A549 (cell line): ENCODE measurements at regions not wholly inside any gene's neighbourhood (a gene's known extent, or its start where the extent isn't known, plus 50 kb on each side); places are given as distances from the start of the nearest gene placed in this dataset.

Source experiments
- ATAC-seq, 2 experiments: fragments of 200-7000 bp in 1 of 2; fragments of >200 bp in 1 of 2; cut with Nextera tagmentation in 1 of 2; cut with Tn5 transposase in 1 of 2; 3 replicates each; pipeline versions ENCODE4 v1.8.0 to v1.9.1; 2018 to 2020; ENCODE audit warnings: mild to moderate bottlenecking in 1 of 2, moderate library complexity in 1 of 2
- CTCF ChIA-PET: fragments of 300-600 bp; sonication (Branson Sonifier 250); formaldehyde crosslinking; extraction: SDS; loops from one replicate; lab custom pipeline; 2021; ENCODE audit warnings: antibody characterized with exemption, inconsistent platforms; lab: Yijun Ruan, JAX
- POLR2A ChIA-PET: fragments of 350-600 bp; formaldehyde crosslinking; extraction: SDS; loops from one replicate; lab custom pipeline; 2021; ENCODE audit warnings: antibody characterized with exemption, inconsistent platforms; lab: Yijun Ruan, JAX
- DNase-seq, 2 experiments: peaks; one replicate each; pipeline versions ENCODE4 v3.0.0 to v3.0.0-alpha.2; 2011 to 2016; ENCODE audit warnings: low read depth in 1 of 2, low spot score in 1 of 2
- FAIRE-seq: peaks from 2 replicates; lab custom pipeline; 2011; peaks lifted over from hg19 to GRCh38; lab: Jason Lieb, UNC
- H3K27ac ChIP-seq, 2 experiments: fragments of >200 bp; sonication (Bioruptor Twin); formaldehyde crosslinking; 3 replicates each; pipeline ENCODE4 v1.5.1; 2016 to 2017
- H3K4me1 ChIP-seq: fragments of >200 bp; sonication (Bioruptor Twin); formaldehyde crosslinking; 3 replicates; pipeline ENCODE4 v1.6.1; 2016
- H3K4me2 ChIP-seq: fragments of >200 bp; sonication (Bioruptor Twin); formaldehyde crosslinking; 3 replicates; pipeline ENCODE4 v1.6.1; 2016
- H3K4me3 ChIP-seq: fragments of >200 bp; sonication (Bioruptor Twin); formaldehyde crosslinking; 3 replicates; pipeline ENCODE4 v1.5.1; 2016
- H3K9me3 ChIP-seq: fragments of >200 bp; sonication (Bioruptor Twin); formaldehyde crosslinking; 3 replicates; pipeline ENCODE4 v1.6.1; 2016
- BHLHE40 ChIP-seq: IDR thresholded peaks from 2 replicates; pipeline ENCODE4 v1.6.1; 2012; ENCODE audit warnings: low read depth, low read length, inconsistent platforms
- CBX8 ChIP-seq: fragments of 200-600 bp; sonication (generic); IDR thresholded peaks from 2 replicates; pipeline ENCODE4 v1.6.1; 2016
- EHMT2 ChIP-seq: fragments of 200-600 bp; sonication (generic); IDR thresholded peaks from 2 replicates; pipeline ENCODE4 v1.6.1; 2016; ENCODE audit warnings: antibody characterized with exemption, low read depth, mild to moderate bottlenecking, moderate library complexity
- EP300 ChIP-seq, 2 experiments: fragments of >200 bp; sonication (Bioruptor Twin); formaldehyde crosslinking; IDR thresholded peaks; 2 replicates in 1 of 2; 3 replicates in 1 of 2; pipeline ENCODE4 v1.6.1; 2016 to 2017
- FOSB ChIP-seq: fragments of 250-450 bp; sonication (Bioruptor Pico); IDR thresholded peaks from 2 replicates; pipeline ENCODE4 v1.5.0; 2020; ENCODE audit warnings: mild to moderate bottlenecking, moderate library complexity
- GATA3 ChIP-seq: IDR thresholded peaks from 2 replicates; pipeline ENCODE4 v1.6.1; 2012; ENCODE audit warnings: borderline replicate concordance
- HDAC2 ChIP-seq: fragments of 200-600 bp; sonication (generic); IDR thresholded peaks from 2 replicates; pipeline ENCODE4 v1.6.1; 2016
- HEYL ChIP-seq: fragments of 250-450 bp; sonication (Bioruptor Pico); IDR thresholded peaks from 2 replicates; pipeline ENCODE4 v1.8.0; 2021; ENCODE audit warnings: mild to moderate bottlenecking, moderate library complexity
- HOXA7 ChIP-seq: fragments of 250-450 bp; sonication (Bioruptor Pico); IDR thresholded peaks from 2 replicates; pipeline ENCODE4 v1.5.0; 2020; ENCODE audit warnings: mild to moderate bottlenecking, moderate library complexity
- HOXB13 ChIP-seq: fragments of 250-450 bp; sonication (Bioruptor Pico); IDR thresholded peaks from 2 replicates; pipeline ENCODE4 v1.5.0; 2020; ENCODE audit warnings: low read depth, mild to moderate bottlenecking, moderate library complexity
- JUN ChIP-seq, 2 experiments: fragments of >200 bp; sonication (Bioruptor Twin); formaldehyde crosslinking; IDR thresholded peaks; 2 replicates in 1 of 2; 3 replicates in 1 of 2; pipeline ENCODE4 v1.6.1; 2016 to 2017
- KDM5A ChIP-seq: fragments of 200-600 bp; sonication (generic); IDR thresholded peaks from 2 replicates; pipeline ENCODE4 v1.6.1; 2016; ENCODE audit warnings: antibody characterized with exemption, mild to moderate bottlenecking
- MAX ChIP-seq: IDR thresholded peaks from 2 replicates; pipeline ENCODE4 v1.6.1; 2012
- MYC ChIP-seq: IDR thresholded peaks from 2 replicates; pipeline ENCODE4 v1.6.1; 2012; ENCODE audit warnings: mild to moderate bottlenecking, inconsistent platforms, low read length, improper control_type of control experiment, borderline replicate concordance
- NPAS2 ChIP-seq: fragments of 250-450 bp; sonication (Bioruptor Pico); IDR thresholded peaks from 2 replicates; pipeline ENCODE4 v1.8.0; 2022; ENCODE audit warnings: mild to moderate bottlenecking, moderate library complexity, borderline replicate concordance
- RARB ChIP-seq: fragments of 250-450 bp; sonication (Bioruptor Pico); IDR thresholded peaks from 2 replicates; pipeline ENCODE4 v1.8.0; 2021; ENCODE audit warnings: mild to moderate bottlenecking, moderate library complexity
- RCOR1 ChIP-seq: fragments of 150-350 bp; IDR thresholded peaks from 2 replicates; pipeline ENCODE4 v1.6.1; 2014; ENCODE audit warnings: antibody characterized with exemption, low read length, low read depth
- SMC3 ChIP-seq: fragments of >200 bp; sonication (Bioruptor Twin); formaldehyde crosslinking; IDR thresholded peaks from 3 replicates; pipeline ENCODE4 v1.6.1; 2018; ENCODE audit warnings: inconsistent platforms
- SREBF2 ChIP-seq: fragments of 450-650 bp; IDR thresholded peaks from 2 replicates; pipeline ENCODE4 v1.6.1; 2014; ENCODE audit warnings: mild to moderate bottlenecking, moderate library complexity
- TP53 ChIP-seq: fragments of 250-450 bp; sonication (Bioruptor Pico); IDR thresholded peaks from 2 replicates; pipeline ENCODE4 v1.5.0; 2021; ENCODE audit warnings: mild to moderate bottlenecking, moderate library complexity
- ZC3H11A ChIP-seq: fragments of 450-650 bp; IDR thresholded peaks from 2 replicates; pipeline ENCODE4 v1.6.1; 2014; ENCODE audit warnings: antibody characterized with exemption, mild to moderate bottlenecking
- ZNF302 ChIP-seq: fragments of 250-450 bp; sonication (Bioruptor Pico); IDR thresholded peaks from 2 replicates; pipeline ENCODE4 v1.9.0; 2021; ENCODE audit warnings: inconsistent platforms, mild to moderate bottlenecking, moderate library complexity
- WGBS: methylation state at CpG from one replicate; pipeline ENCODE4 v1.1.6; 2017; ENCODE audit errors: missing lambda C conversion rate; 5-methylcytosine and 5-hydroxymethylcytosine counted together

DNA sequence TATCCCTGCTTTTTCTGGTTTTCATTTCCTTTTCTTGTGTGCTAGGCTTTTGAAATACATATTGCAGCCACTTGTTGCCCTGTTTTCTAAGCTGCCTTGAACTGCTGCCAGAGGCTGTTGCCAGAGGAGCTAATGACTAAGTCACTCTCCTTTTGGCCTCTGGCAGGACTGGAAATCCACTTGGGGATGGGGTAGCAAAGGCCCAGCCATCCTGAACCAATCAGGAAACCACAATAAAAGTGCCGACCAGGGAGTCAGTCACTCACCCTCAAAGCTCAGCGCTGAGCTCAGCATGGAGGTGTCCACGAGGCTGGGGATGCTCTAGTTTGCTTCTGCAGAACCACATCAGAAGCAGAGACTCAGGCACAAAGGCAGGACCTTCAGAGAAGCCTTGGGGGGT lies 813.0 kb downstream of the DHX35 start:
- ChIA-PET CTCF (no interaction called here), POLR2A (no interaction called here)
- no peak overlapping the region for H3K27ac ChIP-seq
- WGBS, result 0% methylated on average over 3 of the region's 3 CpGs
- ATAC-seq, result no peak
- no peak overlapping the region for H3K4me3 ChIP-seq
- H3K9me3 ChIP-seq, result no peaks in the 10 kb centered on the region
- TF ChIP-seq RCOR1, result no peak
- TF ChIP-seq ZNF302 (CRISPR knock-in tag), result no peak
- no peaks in the 10 kb centered on the region for H3K4me1 ChIP-seq
- no peak overlapping the region for H3K4me2 ChIP-seq
- no peak for FAIRE-seq
- DNase-seq, result no peak

DNA sequence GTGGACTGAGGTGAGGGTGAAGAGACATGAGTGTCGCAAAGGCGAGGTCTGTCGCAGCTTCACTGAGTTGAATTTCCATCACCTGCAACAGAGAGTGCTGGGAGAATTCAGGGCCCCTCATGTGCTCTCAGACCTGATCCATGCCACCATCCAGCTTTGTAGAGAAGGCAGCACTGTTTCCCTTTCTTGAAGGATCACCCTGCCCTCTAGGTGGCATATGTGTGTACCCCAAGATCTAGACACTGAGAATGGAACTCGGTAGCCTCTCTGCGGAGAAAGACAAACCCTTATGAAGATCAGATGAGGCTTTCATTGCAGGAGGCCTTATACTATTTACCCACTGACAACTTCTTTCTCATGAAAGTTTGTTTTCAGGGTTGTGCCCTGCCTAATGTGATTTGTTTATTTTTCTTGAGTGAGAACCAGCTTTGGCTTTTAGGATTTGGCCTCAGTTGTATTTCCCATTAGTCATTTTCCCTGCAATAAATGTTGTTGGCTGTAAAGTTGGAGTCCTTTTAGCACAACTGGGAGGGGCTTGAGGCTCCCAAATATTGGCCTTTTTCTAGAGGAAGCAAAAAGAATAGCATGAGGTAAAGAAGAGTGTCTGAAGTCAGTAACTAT lies 811.3 kb downstream of the DHX35 start:
- ATAC-seq, result no peak
- Histone ChIP-seq H3K4me2 (no peak overlapping the region), H3K9me3 (no peaks in the 10 kb centered on the region), H3K4me1 (no peaks in the 10 kb centered on the region), H3K27ac (no peak overlapping the region), H3K4me3 (no peak overlapping the region)
- DNase-seq, result no peak
- 32% methylated on average over 5 of the region's 5 CpGs for WGBS
- CTCF ChIA-PET, result no interaction called here
- no peak for TF ChIP-seq RCOR1
- no peak for FAIRE-seq
- POLR2A ChIA-PET, result no interaction called here

DNA sequence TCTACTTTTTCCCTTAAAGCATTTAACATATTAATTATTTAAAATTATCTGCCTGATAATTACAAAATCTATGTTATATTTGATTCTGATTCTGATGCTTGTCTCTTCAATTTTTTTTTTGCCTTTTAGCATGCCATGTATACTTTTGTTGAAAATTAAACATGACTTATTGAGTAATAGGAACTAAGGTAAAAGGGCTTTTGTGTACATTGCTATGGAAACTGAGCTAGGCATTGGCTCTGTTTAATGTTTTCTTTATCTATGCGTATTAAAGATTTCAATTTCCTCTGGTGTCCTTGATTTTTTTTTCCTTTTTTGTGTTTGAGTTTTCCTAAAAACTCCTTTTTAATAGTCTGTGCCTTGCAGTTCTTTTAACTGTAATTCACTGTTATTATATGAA lies 805.2 kb downstream of the DHX35 start:
- ChIA-PET CTCF (no interaction called here), POLR2A (no interaction called here)
- ATAC-seq (no peak), DNase-seq (no peak), FAIRE-seq (no peak)
- Histone ChIP-seq H3K4me1 (no peaks in the 10 kb centered on the region), H3K4me3 (no peak overlapping the region), H3K27ac (no peak overlapping the region), H3K9me3 (no peaks in the 10 kb centered on the region), H3K4me2 (no peak overlapping the region)
- TF ChIP-seq JUN (IDR thresholded peaks at IDR 0.05), result no peak
- WGBS, result 50% methylated on average over 1 of the region's 1 CpG

DNA sequence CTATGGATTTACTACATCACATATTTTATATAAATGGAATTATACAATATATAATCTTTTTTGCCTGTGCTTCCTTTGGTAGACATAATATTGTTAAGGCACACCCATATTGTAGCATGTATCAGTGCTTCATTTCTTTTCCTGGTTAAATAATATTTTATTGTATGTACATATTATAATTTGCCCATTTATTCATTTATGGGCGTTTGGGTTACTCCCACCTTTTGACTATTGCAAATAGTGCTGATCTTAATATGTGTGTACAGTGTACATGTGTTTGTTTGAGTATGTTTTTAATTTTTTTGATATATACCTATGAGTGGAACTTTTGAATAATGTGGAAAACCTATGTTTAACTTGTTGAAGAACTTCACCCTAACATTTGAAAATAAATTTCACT lies 804.2 kb downstream of the DHX35 start:
- POLR2A ChIA-PET, result no interaction called here

GRCh38 chr20:39762716-39763115 lies 800.6 kb downstream of the DHX35 start:
- Histone ChIP-seq H3K27ac (no peak overlapping the region), H3K4me1 (no peaks in the 10 kb centered on the region)
- no peak for TF ChIP-seq MAX
- no peak for TF ChIP-seq SMC3
- TF ChIP-seq CBX8, result no peak
- no peak for TF ChIP-seq SREBF2
- TF ChIP-seq HOXA7, result no peak
- TF ChIP-seq EP300 (IDR thresholded peaks at IDR 0.05), result no peak
- no peak for TF ChIP-seq GATA3
- TF ChIP-seq MYC, result no peak
- TF ChIP-seq, all 56 proteins: peak for 0
- POLR2A ChIA-PET, result no interaction called here
- CTCF ChIA-PET, result no interaction called here
- no peak for ATAC-seq
- DNase-seq, result no peak
- FAIRE-seq, result no peak
- no peaks in the 10 kb centered on the region for H3K9me3 ChIP-seq
- no peak overlapping the region for H3K4me3 ChIP-seq
- no peak overlapping the region for H3K4me2 ChIP-seq
- WGBS, result 14% methylated on average over 9 of the region's 9 CpGs

More for the DNA sequence above, 804.2 kb downstream of the DHX35 start:
- H3K4me1 ChIP-seq, result no peaks in the 10 kb centered on the region
- no peaks in the 10 kb centered on the region for H3K9me3 ChIP-seq
- TF ChIP-seq BHLHE40, result no peak
- no peak for TF ChIP-seq TP53
- no peak for TF ChIP-seq ZNF302 (CRISPR knock-in tag)
- TF ChIP-seq NPAS2 (CRISPR knock-in tag), result no peak
- TF ChIP-seq RARB, result no peak
- TF ChIP-seq HDAC2, result no peak
- no peak for TF ChIP-seq HOXB13 (CRISPR knock-in tag)
- TF ChIP-seq KDM5A, result no peak
- TF ChIP-seq EP300 (IDR thresholded peaks at IDR 0.05), result no peak
- TF ChIP-seq FOSB (CRISPR knock-in tag), result no peak
- no peak for TF ChIP-seq HEYL (CRISPR knock-in tag)
- TF ChIP-seq EHMT2, result no peak
- TF ChIP-seq ZC3H11A, result no peak
- FAIRE-seq, result no peak
- no peak overlapping the region for H3K4me3 ChIP-seq
- no peak overlapping the region for H3K4me2 ChIP-seq
- 2% methylated on average over 1 of the region's 1 CpG for WGBS
- CTCF ChIA-PET, result no interaction called here
- no peak for ATAC-seq
- no peak overlapping the region for H3K27ac ChIP-seq
- DNase-seq, result no peak
